Neural crest cell (in vitro differentiated cells): ENCODE measurements at regions not wholly inside any gene's neighbourhood (a gene's known extent, or its start where the extent isn't known, plus 50 kb on each side); places are given as distances from the start of the nearest gene placed in this dataset.

Experiments
- DNase-seq: peaks from one replicate; pipeline ENCODE4 v3.0.0; 2021; ENCODE audit warnings: low read depth, mixed read lengths, low spot score
- H3K27ac Mint-ChIP-seq: one replicate; pipeline ENCODE4 v1.8.0; 2021; ENCODE audit warnings: mild to moderate bottlenecking, mixed read lengths; ENCODE audit not compliant: unreplicated experiment
- H3K27me3 Mint-ChIP-seq: 2 replicates; pipeline ENCODE4 v1.8.0; 2021; ENCODE audit warnings: low read depth, mild to moderate bottlenecking, mixed read lengths
- H3K36me3 Mint-ChIP-seq: 2 replicates; pipeline ENCODE4 v1.8.0; 2021; ENCODE audit warnings: low read depth, mild to moderate bottlenecking, mixed read lengths
- H3K4me1 Mint-ChIP-seq: 2 replicates; pipeline ENCODE4 v1.8.0; 2021; ENCODE audit warnings: mixed read lengths
- H3K4me3 Mint-ChIP-seq: one replicate; pipeline ENCODE4 v1.8.0; 2021; ENCODE audit warnings: mild to moderate bottlenecking, mixed read lengths
- H3K9me3 Mint-ChIP-seq: 2 replicates; pipeline ENCODE4 v1.8.0; 2021; ENCODE audit warnings: mixed read lengths
- TF ChIP-seq, protein P1 (sequence below): fragments of 200-600 bp; sonication (generic); conservative IDR thresholded peaks from 2 replicates; pipeline ENCODE4 v1.5.0; 2021; ENCODE audit warnings: antibody characterized with exemption, mild to moderate bottlenecking

DNA sequence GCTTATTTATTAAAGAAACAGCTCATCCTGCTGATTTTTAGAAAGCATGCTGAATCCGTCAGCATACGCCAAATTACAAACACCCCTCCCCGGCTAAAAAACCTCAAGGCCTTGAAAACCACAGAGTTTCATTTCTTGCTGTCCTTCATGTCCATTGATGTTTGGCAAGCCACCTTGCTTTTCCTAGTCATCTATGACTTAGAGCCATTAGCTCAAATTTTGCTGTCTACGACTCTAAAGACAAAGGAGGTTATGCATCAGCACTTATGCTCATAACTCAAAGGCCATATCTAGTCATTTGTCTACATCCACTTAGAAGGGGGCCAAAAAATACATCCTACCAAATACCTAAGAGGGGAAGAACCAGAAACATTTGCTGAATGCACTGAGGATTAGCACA lies 925.1 kb downstream of the PCDH7 start:
- DNase-seq, result no peak
- peaks cover 4% of the 10 kb centered on the region for H3K9me3 Mint-ChIP-seq
- no peaks in the 10 kb centered on the region for H3K27me3 Mint-ChIP-seq
- TF ChIP-seq, protein P1, sequence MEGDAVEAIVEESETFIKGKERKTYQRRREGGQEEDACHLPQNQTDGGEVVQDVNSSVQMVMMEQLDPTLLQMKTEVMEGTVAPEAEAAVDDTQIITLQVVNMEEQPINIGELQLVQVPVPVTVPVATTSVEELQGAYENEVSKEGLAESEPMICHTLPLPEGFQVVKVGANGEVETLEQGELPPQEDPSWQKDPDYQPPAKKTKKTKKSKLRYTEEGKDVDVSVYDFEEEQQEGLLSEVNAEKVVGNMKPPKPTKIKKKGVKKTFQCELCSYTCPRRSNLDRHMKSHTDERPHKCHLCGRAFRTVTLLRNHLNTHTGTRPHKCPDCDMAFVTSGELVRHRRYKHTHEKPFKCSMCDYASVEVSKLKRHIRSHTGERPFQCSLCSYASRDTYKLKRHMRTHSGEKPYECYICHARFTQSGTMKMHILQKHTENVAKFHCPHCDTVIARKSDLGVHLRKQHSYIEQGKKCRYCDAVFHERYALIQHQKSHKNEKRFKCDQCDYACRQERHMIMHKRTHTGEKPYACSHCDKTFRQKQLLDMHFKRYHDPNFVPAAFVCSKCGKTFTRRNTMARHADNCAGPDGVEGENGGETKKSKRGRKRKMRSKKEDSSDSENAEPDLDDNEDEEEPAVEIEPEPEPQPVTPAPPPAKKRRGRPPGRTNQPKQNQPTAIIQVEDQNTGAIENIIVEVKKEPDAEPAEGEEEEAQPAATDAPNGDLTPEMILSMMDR, result no peak
- no peaks in the 10 kb centered on the region for H3K4me1 Mint-ChIP-seq
- no peak overlapping the region for H3K4me3 Mint-ChIP-seq
- no peaks in the 10 kb centered on the region for H3K36me3 Mint-ChIP-seq
- H3K27ac Mint-ChIP-seq, result no peak overlapping the region

DNA sequence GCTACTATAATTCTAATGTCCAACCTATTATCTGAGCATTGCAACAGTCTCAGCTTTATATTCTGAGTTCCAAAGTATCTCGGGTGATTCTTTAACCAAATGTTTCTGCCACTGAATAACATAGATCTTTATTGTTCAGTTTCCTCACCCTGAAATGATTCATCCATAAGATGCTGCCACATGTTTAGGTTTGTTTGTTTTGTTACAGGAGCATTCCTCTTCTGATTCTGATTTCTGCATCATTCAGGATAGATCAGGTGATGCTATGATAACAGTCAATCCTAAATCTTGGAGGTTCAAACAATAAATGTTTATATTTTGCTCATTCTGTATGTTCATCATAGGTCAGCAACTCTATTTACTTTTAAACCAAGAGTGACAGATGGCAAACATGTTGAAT lies 927.6 kb downstream of the PCDH7 start:
- no peaks in the 10 kb centered on the region for H3K27me3 Mint-ChIP-seq
- no peak overlapping the region for H3K4me3 Mint-ChIP-seq
- no peak overlapping the region for H3K27ac Mint-ChIP-seq
- TF ChIP-seq, protein P1, result no peak
- H3K4me1 Mint-ChIP-seq, result no peaks in the 10 kb centered on the region
- DNase-seq, result no peak
- H3K36me3 Mint-ChIP-seq, result no peaks in the 10 kb centered on the region
- peaks cover 7% of the 10 kb centered on the region for H3K9me3 Mint-ChIP-seq

DNA sequence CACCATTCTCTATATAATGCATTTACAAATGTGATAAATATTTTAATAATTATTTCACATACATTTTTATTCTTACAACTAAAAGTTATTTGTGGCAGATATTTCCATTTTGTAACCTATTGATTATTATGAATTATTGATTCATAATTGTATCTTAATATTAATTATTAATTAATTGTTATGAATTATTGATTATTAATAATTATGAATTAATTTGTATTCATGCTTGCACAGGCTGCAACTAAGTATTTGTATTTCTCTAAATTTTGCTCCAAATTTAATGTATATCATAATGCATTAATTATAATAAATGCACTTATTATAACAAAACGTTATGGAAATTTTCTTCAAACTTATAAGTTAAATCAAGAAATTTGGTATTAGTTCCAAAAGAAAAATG lies 929.7 kb downstream of the PCDH7 start:
- DNase-seq, result no peak
- H3K9me3 Mint-ChIP-seq, result peaks cover 7% of the 10 kb centered on the region
- no peak overlapping the region for H3K4me3 Mint-ChIP-seq
- H3K4me1 Mint-ChIP-seq, result no peaks in the 10 kb centered on the region
- H3K27ac Mint-ChIP-seq, result no peak overlapping the region
- no peaks in the 10 kb centered on the region for H3K36me3 Mint-ChIP-seq
- H3K27me3 Mint-ChIP-seq, result no peaks in the 10 kb centered on the region
- TF ChIP-seq, protein P1, result no peak

DNA sequence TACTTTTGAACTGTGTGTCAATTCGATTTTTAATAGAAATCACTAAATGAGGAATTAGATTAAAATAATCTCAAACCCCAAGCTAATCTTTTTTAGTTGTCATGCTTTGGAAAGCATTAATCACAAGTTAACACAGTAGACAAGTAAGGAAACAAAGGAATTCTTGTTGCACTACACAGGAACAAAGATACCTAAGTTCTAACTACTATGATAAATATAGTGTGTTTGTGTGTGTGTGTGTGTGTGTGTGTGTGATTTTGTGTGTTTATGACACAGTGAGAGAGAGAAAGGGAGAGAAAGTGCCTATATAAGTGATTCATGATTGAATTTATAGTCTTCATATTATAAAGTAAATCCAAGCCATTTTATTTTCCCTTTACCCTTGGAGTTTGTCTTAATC lies 931.4 kb downstream of the PCDH7 start:
- H3K9me3 Mint-ChIP-seq, result peaks cover 2% of the 10 kb centered on the region

DNA sequence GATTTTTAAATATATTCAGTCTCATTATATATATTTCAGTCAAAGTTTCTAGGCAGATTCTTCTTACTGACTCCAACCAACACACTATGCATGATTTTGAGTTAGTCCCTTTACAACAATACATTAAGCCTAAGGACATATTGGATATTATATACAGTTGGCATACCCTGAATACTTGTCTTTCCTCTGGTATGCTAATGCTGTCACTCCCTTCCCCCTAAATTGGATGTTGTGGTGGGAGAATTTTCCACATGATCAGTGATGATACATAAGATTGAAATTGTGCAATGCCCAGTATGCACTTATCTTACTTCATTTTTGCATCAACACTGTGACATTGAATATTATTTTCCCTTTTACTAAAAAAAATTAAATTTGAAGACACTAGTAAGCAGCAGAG lies 935.2 kb downstream of the PCDH7 start:
- Mint-ChIP-seq H3K4me1 (no peaks in the 10 kb centered on the region), H3K36me3 (no peaks in the 10 kb centered on the region), H3K9me3 (peaks cover 4% of the 10 kb centered on the region), H3K4me3 (no peak overlapping the region), H3K27me3 (no peaks in the 10 kb centered on the region), H3K27ac (no peak overlapping the region)
- TF ChIP-seq, protein P1, result no peak
- no peak for DNase-seq

More for the DNA sequence above, 931.4 kb downstream of the PCDH7 start:
- no peaks in the 10 kb centered on the region for H3K4me1 Mint-ChIP-seq
- no peaks in the 10 kb centered on the region for H3K36me3 Mint-ChIP-seq
- no peak for DNase-seq
- H3K4me3 Mint-ChIP-seq, result no peak overlapping the region
- TF ChIP-seq, protein P1, result no peak
- H3K27me3 Mint-ChIP-seq, result no peaks in the 10 kb centered on the region
- no peak overlapping the region for H3K27ac Mint-ChIP-seq
